ENCODE measurements at regions not wholly inside any gene's neighbourhood (a gene's known extent, or its start where the extent isn't known, plus 50 kb on each side); places are given as distances from the start of the nearest gene placed in this dataset.

- intact Hi-C loops (cut with micrococcal nuclease) = no loop called here
- ChIA-PET CTCF (no interaction called here), POLR2A (no interaction called here)
- ATAC-seq (ENCODE audit: low read depth) (no peak), DNase-seq (no peak)
- no peak overlapping the region for H3K4me3 Mint-ChIP-seq
- no peak overlapping the region for H3K27ac Mint-ChIP-seq
- no peaks in the 10 kb centered on the region for H3K27me3 Mint-ChIP-seq
- H3K36me3 Mint-ChIP-seq (ENCODE audit: low read depth) = peaks cover 2% of the 10 kb centered on the region
- TF ChIP-seq, protein P1, sequence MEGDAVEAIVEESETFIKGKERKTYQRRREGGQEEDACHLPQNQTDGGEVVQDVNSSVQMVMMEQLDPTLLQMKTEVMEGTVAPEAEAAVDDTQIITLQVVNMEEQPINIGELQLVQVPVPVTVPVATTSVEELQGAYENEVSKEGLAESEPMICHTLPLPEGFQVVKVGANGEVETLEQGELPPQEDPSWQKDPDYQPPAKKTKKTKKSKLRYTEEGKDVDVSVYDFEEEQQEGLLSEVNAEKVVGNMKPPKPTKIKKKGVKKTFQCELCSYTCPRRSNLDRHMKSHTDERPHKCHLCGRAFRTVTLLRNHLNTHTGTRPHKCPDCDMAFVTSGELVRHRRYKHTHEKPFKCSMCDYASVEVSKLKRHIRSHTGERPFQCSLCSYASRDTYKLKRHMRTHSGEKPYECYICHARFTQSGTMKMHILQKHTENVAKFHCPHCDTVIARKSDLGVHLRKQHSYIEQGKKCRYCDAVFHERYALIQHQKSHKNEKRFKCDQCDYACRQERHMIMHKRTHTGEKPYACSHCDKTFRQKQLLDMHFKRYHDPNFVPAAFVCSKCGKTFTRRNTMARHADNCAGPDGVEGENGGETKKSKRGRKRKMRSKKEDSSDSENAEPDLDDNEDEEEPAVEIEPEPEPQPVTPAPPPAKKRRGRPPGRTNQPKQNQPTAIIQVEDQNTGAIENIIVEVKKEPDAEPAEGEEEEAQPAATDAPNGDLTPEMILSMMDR (IDR thresholded peaks at IDR 0.05) = no peak
- H3K4me1 Mint-ChIP-seq = no peaks in the 10 kb centered on the region
- H3K9me3 Mint-ChIP-seq = no peaks in the 10 kb centered on the region
Observed at GRCh38 chr14:85991156-85991555, 461.2 kb downstream of the FLRT2 start.

DNA sequence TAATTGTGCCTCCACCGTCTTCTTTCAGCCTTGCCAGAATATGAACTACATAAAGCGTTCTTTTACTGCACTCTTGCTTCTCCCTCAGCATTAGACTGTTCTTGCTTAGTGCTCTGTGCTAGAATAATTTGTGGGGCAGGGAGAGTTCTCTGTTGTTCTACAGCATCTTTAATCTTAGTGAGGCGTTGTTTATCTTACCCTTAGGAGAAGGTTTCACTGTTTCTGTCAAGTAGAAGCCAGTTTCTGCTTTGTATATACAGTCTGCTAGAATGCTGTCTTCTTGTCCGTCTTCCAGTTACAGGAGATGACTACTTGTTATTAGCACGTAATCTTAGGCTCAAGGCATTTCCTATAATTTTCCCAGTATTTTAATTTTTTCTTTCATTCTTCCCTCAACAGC, 458.0 kb downstream of the FLRT2 start:
- H3K36me3 Mint-ChIP-seq (ENCODE audit: low read depth) = peaks cover 2% of the 10 kb centered on the region
- no peak for ATAC-seq (ENCODE audit: low read depth)
- no peak overlapping the region for H3K4me3 Mint-ChIP-seq
- TF ChIP-seq, protein P1 (IDR thresholded peaks at IDR 0.05) = no peak
- DNase-seq = no peak
- CTCF ChIA-PET = no interaction called here
- no peaks in the 10 kb centered on the region for H3K27me3 Mint-ChIP-seq
- intact Hi-C loops (cut with micrococcal nuclease) = no loop called here
- POLR2A ChIA-PET = no interaction called here
- no peaks in the 10 kb centered on the region for H3K9me3 Mint-ChIP-seq
- H3K27ac Mint-ChIP-seq = no peak overlapping the region
- no peaks in the 10 kb centered on the region for H3K4me1 Mint-ChIP-seq

GRCh38 chr14:85987292-85987691, 457.3 kb downstream of the FLRT2 start:
- ATAC-seq (ENCODE audit: low read depth) (no peak), DNase-seq (no peak)
- no peaks in the 10 kb centered on the region for H3K27me3 Mint-ChIP-seq
- no peaks in the 10 kb centered on the region for H3K4me1 Mint-ChIP-seq
- H3K36me3 Mint-ChIP-seq (ENCODE audit: low read depth) = peaks cover 2% of the 10 kb centered on the region
- ChIA-PET CTCF (no interaction called here), POLR2A (no interaction called here)
- intact Hi-C loops (cut with micrococcal nuclease) = no loop called here
- H3K27ac Mint-ChIP-seq = no peak overlapping the region
- TF ChIP-seq, protein P1 (IDR thresholded peaks at IDR 0.05) = no peak
- H3K9me3 Mint-ChIP-seq = no peaks in the 10 kb centered on the region
- no peak overlapping the region for H3K4me3 Mint-ChIP-seq

GRCh38 chr14:85978582-85979250, 448.8 kb downstream of the FLRT2 start:
- no peak for DNase-seq

DNA sequence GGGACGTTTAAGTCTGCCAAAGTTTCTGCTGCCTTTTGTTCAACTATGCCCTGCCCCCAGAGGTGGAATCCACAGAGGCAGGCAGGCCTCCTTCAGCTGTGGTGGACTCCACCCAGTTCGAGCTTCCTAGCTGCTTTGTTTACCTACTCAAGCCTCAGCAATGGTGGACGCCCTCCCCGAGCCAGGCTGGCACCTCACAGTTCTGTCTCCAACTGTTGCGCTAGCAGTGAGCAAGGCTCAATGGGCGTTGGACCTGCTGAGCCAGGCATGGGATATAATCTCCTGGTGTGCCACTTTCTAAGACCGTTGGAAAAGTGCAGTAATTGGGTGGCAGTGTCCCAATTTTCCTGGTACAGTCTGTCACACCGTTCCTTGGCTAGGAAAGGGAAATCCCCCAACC, 444.7 kb downstream of the FLRT2 start:
- CTCF ChIA-PET = no interaction called here
- Mint-ChIP-seq H3K27me3 (no peaks in the 10 kb centered on the region), H3K4me3 (no peak overlapping the region), H3K4me1 (peaks cover 9% of the 10 kb centered on the region), H3K27ac (no peak overlapping the region), H3K36me3 (ENCODE audit: low read depth) (peaks cover 18% of the 10 kb centered on the region), H3K9me3 (peaks cover 21% of the 10 kb centered on the region)
- ATAC-seq (ENCODE audit: low read depth) (no peak), DNase-seq (no peak)
- intact Hi-C loops (cut with micrococcal nuclease) = no loop called here
- TF ChIP-seq, protein P1 (IDR thresholded peaks at IDR 0.05) = no peak
- POLR2A ChIA-PET = no interaction called here

More at GRCh38 chr14:85978582-85979250, 448.8 kb downstream of the FLRT2 start:
- intact Hi-C loops (cut with micrococcal nuclease) = no loop called here
- no peak overlapping the region for H3K4me3 Mint-ChIP-seq
- ChIA-PET POLR2A (no interaction called here), CTCF (no interaction called here)
- H3K9me3 Mint-ChIP-seq = peaks cover 9% of the 10 kb centered on the region
- TF ChIP-seq, protein P1 (IDR thresholded peaks at IDR 0.05) = no peak
- no peak for ATAC-seq (ENCODE audit: low read depth)
- no peak overlapping the region for H3K27ac Mint-ChIP-seq
- no peaks in the 10 kb centered on the region for H3K4me1 Mint-ChIP-seq
- H3K27me3 Mint-ChIP-seq = no peaks in the 10 kb centered on the region
- H3K36me3 Mint-ChIP-seq (ENCODE audit: low read depth) = peaks cover 14% of the 10 kb centered on the region
